ENCODE measurements at regions not wholly inside any gene's neighbourhood (a gene's known extent, or its start where the extent isn't known, plus 50 kb on each side); places are given as distances from the start of the nearest gene placed in this dataset.
"Not testable (repeated sequence)": the region's sequence is repeated elsewhere in the genome, so short reads cannot be mapped to it uniquely, and the experiment has no call there.

DNA sequence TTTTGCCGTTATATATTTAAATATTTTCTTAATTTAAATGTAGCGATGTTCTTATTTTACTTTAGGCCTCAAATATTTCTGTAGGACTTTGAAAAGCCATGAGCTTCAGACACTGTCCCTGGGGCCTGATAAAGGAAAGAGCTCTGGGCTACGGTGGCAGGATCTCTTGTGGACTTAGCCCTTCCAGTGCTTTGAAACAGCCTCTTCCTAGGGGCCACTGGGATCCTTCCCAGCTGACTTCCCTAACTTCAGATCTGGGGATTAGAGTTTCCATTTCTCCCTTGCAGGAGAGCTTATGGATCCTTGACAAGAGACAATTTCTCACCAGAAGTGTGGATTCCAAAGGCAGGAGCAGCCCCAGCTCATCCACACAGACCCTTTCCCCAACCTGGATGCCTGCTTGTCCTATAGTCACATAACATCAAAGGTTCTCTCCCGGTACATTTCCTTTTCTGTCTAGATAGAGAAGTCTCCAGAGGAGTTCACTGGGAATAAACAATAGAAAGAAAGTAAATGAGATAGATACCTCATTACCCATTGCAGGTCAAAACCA, 221.4 kb downstream of the TTC6 start:
- in situ Hi-C loops (cut with MboI; ENCODE audit: low sequenced_read_pairs in 4 of 4): no loop called here
- no peak for ATAC-seq
- intact Hi-C loops (cut with DNase I; ENCODE audit: low total_unique reads): no loop called here

DNA sequence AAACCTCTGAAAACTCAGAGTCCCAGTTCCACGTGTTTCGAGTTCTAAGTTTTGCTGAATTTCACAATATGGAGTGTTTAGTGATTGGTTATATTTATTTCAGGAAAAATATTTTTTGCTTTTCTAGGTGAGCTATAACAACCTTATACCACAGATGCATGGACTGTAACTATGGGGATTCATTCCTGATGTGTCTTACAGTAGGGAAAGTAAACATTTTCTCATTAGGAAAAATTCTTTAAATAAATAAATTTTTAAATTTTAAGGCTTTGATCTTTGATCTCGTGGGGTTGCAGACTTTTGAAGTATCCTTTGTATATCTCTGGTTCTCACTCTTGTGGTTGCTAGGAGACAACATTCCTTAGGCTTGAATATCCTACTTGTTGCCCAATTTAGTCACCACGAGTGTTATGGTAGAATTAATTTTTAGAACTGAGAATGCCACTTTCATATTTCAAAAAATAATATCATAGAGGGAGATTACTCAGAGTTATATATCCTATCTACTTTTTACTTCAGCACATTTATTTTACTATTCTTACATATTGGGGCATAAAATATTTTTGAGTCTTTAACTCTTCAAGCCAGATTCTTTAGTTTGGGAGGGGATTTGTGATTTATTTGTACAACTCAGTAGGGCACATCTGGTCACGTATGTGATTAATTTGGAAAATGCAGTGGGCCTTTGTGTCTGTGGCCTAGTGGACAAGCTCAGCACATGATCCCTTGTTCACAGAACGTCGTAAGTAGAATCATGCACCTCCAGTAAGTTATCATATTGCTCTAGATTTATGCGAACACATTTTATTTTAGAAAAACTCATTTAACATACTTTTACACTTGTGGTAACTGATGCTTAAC, 224.0 kb downstream of the TTC6 start:
- TF ChIP-seq, protein P1, sequence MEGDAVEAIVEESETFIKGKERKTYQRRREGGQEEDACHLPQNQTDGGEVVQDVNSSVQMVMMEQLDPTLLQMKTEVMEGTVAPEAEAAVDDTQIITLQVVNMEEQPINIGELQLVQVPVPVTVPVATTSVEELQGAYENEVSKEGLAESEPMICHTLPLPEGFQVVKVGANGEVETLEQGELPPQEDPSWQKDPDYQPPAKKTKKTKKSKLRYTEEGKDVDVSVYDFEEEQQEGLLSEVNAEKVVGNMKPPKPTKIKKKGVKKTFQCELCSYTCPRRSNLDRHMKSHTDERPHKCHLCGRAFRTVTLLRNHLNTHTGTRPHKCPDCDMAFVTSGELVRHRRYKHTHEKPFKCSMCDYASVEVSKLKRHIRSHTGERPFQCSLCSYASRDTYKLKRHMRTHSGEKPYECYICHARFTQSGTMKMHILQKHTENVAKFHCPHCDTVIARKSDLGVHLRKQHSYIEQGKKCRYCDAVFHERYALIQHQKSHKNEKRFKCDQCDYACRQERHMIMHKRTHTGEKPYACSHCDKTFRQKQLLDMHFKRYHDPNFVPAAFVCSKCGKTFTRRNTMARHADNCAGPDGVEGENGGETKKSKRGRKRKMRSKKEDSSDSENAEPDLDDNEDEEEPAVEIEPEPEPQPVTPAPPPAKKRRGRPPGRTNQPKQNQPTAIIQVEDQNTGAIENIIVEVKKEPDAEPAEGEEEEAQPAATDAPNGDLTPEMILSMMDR (IDR thresholded peaks at IDR 0.05 in 4 of 5, conservative IDR thresholded peaks at IDR 0.05 in 1 of 5): no peak
- TF ChIP-seq POLR2A (IDR thresholded peaks at IDR 0.05): no peak
- Histone ChIP-seq H3K4me1 (no peaks in the 10 kb centered on the region), H3K27me3 (no peaks in the 10 kb centered on the region), H3K9me3 (no peaks in the 10 kb centered on the region), H3K36me3 (no peaks in the 10 kb centered on the region), H3K4me3 (no peak overlapping the region), H3K27ac (no peak overlapping the region)
- intact Hi-C loops (cut with DNase I; ENCODE audit: low total_unique reads): no loop called here
- in situ Hi-C loops (cut with MboI; ENCODE audit: low sequenced_read_pairs in 4 of 4): no loop called here
- ATAC-seq: no peak
- no peak for DNase-seq

More for the DNA sequence above, 221.4 kb downstream of the TTC6 start:
- no peak for DNase-seq
- no peaks in the 10 kb centered on the region for H3K9me3 ChIP-seq
- no peaks in the 10 kb centered on the region for H3K27me3 ChIP-seq
- no peaks in the 10 kb centered on the region for H3K36me3 ChIP-seq
- no peak overlapping the region for H3K27ac ChIP-seq
- no peaks in the 10 kb centered on the region for H3K4me1 ChIP-seq
- no peak overlapping the region for H3K4me3 ChIP-seq
- TF ChIP-seq POLR2A (IDR thresholded peaks at IDR 0.05): no peak
- TF ChIP-seq, protein P1 (IDR thresholded peaks at IDR 0.05 in 4 of 5, conservative IDR thresholded peaks at IDR 0.05 in 1 of 5): no peak

DNA sequence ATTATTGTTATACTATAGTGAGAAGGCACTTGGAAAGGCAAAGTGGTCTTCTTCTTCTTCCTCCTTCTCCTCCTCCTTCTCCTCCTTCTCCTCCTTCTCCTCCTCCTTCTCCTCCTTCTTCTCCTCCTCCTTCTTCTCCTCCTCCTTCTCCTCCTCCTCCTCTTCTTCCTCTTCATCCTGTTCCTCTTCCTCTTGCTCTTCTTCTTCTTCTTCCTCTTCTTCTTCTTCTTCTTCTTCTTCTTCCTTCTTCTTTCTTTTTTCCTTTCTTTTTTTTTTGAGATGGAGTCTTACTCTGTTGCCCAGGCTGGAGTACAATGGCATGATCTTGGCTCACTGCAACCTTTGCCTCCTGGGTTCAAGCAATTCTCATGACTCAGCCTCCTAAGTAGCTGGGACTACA, 225.4 kb downstream of the TTC6 start:
- H3K36me3 ChIP-seq; H3K4me3 ChIP-seq; H3K27me3 ChIP-seq; in situ Hi-C loops (cut with MboI; ENCODE audit: low sequenced_read_pairs in 4 of 4); H3K9me3 ChIP-seq; intact Hi-C loops (cut with DNase I; ENCODE audit: low total_unique reads); H3K4me1 ChIP-seq; ATAC-seq; H3K27ac ChIP-seq; DNase-seq: not testable (repeated sequence)

DNA sequence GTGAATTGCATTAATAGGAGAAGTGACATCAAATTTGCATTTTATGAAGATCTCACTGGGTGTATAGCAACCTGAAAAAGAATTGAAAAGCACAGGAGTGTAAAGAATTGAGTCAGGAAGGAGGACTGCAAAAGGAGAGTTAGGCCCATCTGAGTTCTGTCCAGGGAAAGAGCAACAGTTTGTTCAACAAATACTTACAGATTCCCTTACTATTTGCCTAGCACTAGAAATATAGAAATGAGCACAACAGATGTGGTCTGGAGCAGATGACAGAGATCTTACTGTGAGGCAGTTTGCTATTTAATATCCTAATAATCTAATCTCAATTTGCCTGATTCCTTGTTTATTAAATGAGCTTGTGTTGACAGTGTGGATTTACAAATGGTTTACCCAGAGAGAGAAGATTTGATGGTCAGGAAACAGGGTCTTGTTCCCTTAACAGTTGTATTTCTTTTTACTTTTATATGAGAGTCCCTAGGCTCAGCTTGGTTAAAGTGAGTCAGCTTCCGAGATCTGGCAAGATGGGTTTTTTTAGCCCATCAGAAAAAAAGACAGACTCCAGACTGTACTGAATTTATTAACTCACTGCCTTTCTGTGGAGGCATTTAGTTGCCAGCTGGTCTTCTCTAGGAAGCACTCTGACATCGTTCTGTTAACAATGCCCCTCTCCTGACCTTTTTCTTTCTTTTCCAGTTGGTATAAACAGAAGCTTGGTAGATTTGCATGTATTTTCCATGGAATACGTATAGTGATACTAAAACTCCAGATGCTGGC, 229.7 kb downstream of the TTC6 start:
- TF ChIP-seq POLR2A (IDR thresholded peaks at IDR 0.05): no peak
- H3K9me3 ChIP-seq: no peaks in the 10 kb centered on the region
- in situ Hi-C loops (cut with MboI; ENCODE audit: low sequenced_read_pairs in 4 of 4): no loop called here
- no peak overlapping the region for H3K4me3 ChIP-seq
- H3K4me1 ChIP-seq: no peaks in the 10 kb centered on the region
- no peak for ATAC-seq
- DNase-seq: no peak
- intact Hi-C loops (cut with DNase I; ENCODE audit: low total_unique reads): no loop called here
- no peaks in the 10 kb centered on the region for H3K27me3 ChIP-seq
- no peaks in the 10 kb centered on the region for H3K36me3 ChIP-seq
- no peak overlapping the region for H3K27ac ChIP-seq

DNA sequence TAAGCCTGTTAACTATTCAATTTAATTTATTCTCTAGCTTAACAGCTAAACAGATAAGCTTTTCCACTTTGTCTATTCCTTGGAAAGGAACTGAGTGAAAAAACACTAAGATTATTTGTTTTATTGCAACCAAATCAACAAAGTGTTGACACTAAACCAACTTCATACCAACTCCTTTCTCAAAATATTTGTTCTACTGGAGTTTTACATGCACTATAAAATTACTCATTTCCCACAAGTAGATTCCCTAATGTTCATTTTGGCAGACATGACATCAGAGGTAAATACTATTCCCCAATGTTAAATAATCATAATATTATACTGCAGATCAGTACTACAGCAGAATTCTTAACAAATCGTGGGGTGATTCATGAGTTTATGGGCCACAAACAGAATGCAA, 231.4 kb downstream of the TTC6 start:
- in situ Hi-C loops (cut with MboI; ENCODE audit: low sequenced_read_pairs in 4 of 4) (no loop called here), intact Hi-C loops (cut with DNase I; ENCODE audit: low total_unique reads) (no loop called here)
- Histone ChIP-seq H3K27ac (no peak overlapping the region), H3K4me1 (no peaks in the 10 kb centered on the region), H3K4me3 (no peak overlapping the region), H3K9me3 (peaks cover 0 to 3% (median 0%) of the 10 kb centered on the region in 3 donors), H3K27me3 (no peaks in the 10 kb centered on the region), H3K36me3 (no peaks in the 10 kb centered on the region)
- no peak for TF ChIP-seq POLR2A (IDR thresholded peaks at IDR 0.05)
- TF ChIP-seq, protein P1 (IDR thresholded peaks at IDR 0.05 in 4 of 5, conservative IDR thresholded peaks at IDR 0.05 in 1 of 5): no peak
- no peak for ATAC-seq
- no peak for DNase-seq
